Activated T-cell treated with anti-CD3 and anti-CD28 coated beads, Interleukin-2, amount 50 U/mL, for 4 hours (primary cell): ENCODE measurements at regions not wholly inside any gene's neighbourhood (a gene's known extent, or its start where the extent isn't known, plus 50 kb on each side); places are given as distances from the start of the nearest gene placed in this dataset.
"Not testable (repeated sequence)": the region's sequence is repeated elsewhere in the genome, so short reads cannot be mapped to it uniquely, and the experiment has no call there.

Source experiments
- ATAC-seq, 2 donors: fragments of 200-7000 bp; cut with Tn5 transposase; one replicate each; pipeline ENCODE4 v1.10.0; 2021
- DNase-seq: peaks from one replicate; pipeline ENCODE4 v3.0.0-alpha.2; 2020
- H3K27me3 Mint-ChIP-seq: one replicate; pipeline ENCODE4 v1.8.0; 2021; ENCODE audit warnings: low read depth, mixed read lengths
- H3K36me3 Mint-ChIP-seq: one replicate; pipeline ENCODE4 v1.8.0; 2022; ENCODE audit warnings: mixed read lengths; ENCODE audit not compliant: insufficient read depth
- H3K4me1 Mint-ChIP-seq: one replicate; pipeline ENCODE4 v1.8.0; 2021; ENCODE audit warnings: low read depth, mixed read lengths
- H3K4me3 Mint-ChIP-seq: one replicate; pipeline ENCODE4 v1.8.0; 2021; ENCODE audit warnings: mild to moderate bottlenecking, moderate library complexity, mixed read lengths
- H3K9me3 Mint-ChIP-seq: one replicate; pipeline ENCODE4 v1.8.0; 2021; ENCODE audit warnings: mixed read lengths

GRCh38 chr3:75295013-75295412 lies 369.1 kb upstream of the FRG2C start:
- Mint-ChIP-seq H3K27me3 (no peaks in the 10 kb centered on the region), H3K4me3 (no peak overlapping the region), H3K9me3 (peaks cover 5% of the 10 kb centered on the region), H3K36me3 (no peaks in the 10 kb centered on the region), H3K4me1 (no peaks in the 10 kb centered on the region)
- DNase-seq (no peak), ATAC-seq (no peak)

GRCh38 chr3:75296858-75297257 lies 367.3 kb upstream of the FRG2C start:
- DNase-seq = no peak
- no peaks in the 10 kb centered on the region for H3K36me3 Mint-ChIP-seq
- no peak overlapping the region for H3K4me3 Mint-ChIP-seq
- peaks cover 5% of the 10 kb centered on the region for H3K9me3 Mint-ChIP-seq
- no peaks in the 10 kb centered on the region for H3K27me3 Mint-ChIP-seq
- H3K4me1 Mint-ChIP-seq = no peaks in the 10 kb centered on the region
- no peak for ATAC-seq

- no peak overlapping the region for H3K4me3 Mint-ChIP-seq
- DNase-seq (no peak), ATAC-seq (no peak)
- H3K36me3 Mint-ChIP-seq = no peaks in the 10 kb centered on the region
- H3K27me3 Mint-ChIP-seq = no peaks in the 10 kb centered on the region
- H3K9me3 Mint-ChIP-seq = peaks cover 5% of the 10 kb centered on the region
- H3K4me1 Mint-ChIP-seq = no peaks in the 10 kb centered on the region
These were observed 363.5 kb upstream of the FRG2C start for GRCh38 chr3:75300606-75301005.

DNA sequence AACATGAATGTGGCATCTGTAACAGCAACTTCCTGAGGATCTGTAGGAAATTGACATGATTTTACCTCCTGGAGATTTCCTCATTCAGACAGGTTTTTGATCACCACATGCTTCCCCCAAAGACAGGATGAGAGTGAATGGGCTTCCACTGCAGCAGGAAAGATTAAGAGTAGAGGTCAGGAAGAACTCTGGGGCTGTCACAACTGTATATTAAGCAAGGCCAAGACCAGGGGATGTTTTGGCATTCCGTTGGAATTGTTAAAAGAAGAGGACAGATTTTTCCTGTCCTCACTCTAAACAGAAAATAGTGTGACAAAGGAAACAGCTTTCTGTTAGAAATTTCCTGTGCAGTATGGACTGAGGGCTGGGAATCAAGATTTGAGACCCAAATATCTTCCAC lies 363.1 kb upstream of the FRG2C start:
- DNase-seq, H3K4me3 Mint-ChIP-seq, H3K36me3 Mint-ChIP-seq, ATAC-seq, H3K9me3 Mint-ChIP-seq, H3K4me1 Mint-ChIP-seq, H3K27me3 Mint-ChIP-seq: not testable (repeated sequence)

DNA sequence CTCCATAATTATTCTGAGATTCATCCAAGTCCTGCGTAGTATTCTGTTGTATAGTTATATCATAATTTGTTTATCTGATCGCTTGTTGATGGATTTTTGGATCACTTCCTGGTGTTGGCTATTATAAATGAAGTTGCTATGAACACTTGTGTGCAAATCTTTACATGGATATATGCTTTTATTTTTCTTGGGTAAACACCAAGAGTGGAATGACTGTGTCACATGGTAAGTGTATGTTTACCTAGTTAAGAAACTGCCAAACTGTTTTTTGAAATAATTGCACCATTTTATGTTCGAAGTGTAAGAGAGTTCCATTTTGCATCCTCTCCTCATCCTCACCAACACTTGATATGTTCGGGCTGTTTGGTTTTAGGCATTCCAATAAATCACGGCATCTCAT lies 360.4 kb upstream of the FRG2C start:
- Mint-ChIP-seq H3K27me3 (peaks cover 5% of the 10 kb centered on the region), H3K4me3 (no peak overlapping the region), H3K4me1 (no peaks in the 10 kb centered on the region), H3K9me3 (peaks cover under 1% of the 10 kb centered on the region), H3K36me3 (no peaks in the 10 kb centered on the region)
- ATAC-seq (no peak), DNase-seq (no peak)

GRCh38 chr3:75305901-75306300 lies 358.2 kb upstream of the FRG2C start:
- Mint-ChIP-seq H3K4me3 (no peak overlapping the region), H3K27me3 (peaks cover 6% of the 10 kb centered on the region), H3K4me1 (no peaks in the 10 kb centered on the region), H3K9me3 (no peaks in the 10 kb centered on the region), H3K36me3 (no peaks in the 10 kb centered on the region)
- DNase-seq (no peak), ATAC-seq (no peak)

DNA sequence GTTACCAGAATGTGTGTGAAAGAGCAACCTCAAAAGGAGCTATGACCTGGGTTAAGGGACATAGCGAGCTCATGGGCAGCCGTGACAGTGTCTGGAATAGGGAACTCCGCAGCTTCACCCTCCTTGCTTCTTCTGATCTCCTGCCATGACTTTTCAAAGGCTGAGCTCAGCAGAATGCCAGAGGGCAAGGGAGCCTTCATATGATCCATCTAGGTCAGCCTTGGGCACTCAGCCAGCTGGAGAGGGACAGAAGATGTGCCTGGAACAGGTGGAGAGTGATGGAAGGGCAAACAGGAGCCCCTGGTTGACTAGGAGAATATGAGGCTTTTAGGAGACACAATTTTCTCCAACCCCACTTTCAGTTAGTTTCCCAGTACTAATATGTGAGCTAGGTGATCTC lies 352.8 kb upstream of the FRG2C start:
- H3K27me3 Mint-ChIP-seq, H3K9me3 Mint-ChIP-seq, H3K4me1 Mint-ChIP-seq, DNase-seq, H3K36me3 Mint-ChIP-seq, ATAC-seq, H3K4me3 Mint-ChIP-seq: not testable (repeated sequence)

GRCh38 chr3:75312469-75312868 lies 351.7 kb upstream of the FRG2C start:
- H3K4me3 Mint-ChIP-seq, H3K36me3 Mint-ChIP-seq, H3K27me3 Mint-ChIP-seq, H3K9me3 Mint-ChIP-seq, DNase-seq, H3K4me1 Mint-ChIP-seq, ATAC-seq: not testable (repeated sequence)

DNA sequence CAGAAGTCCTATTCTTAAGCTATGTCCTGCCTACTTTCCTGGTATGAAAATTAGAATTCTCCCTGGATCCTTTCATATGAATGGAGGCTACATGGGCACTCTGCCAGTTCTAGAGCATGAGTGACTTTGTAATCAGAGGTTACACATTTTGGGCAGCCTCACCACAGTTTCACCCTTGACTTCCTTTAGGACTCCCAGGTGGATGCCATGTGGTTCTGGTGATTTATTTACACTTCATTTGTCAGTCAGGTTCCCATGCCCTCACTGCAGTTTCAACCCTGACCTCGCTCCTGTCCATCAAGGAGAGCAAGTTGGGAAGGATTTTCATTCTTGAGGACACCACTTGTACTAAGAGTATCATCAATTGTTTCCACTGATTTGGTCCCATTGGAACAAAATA lies 344.4 kb upstream of the FRG2C start:
- not testable (repeated sequence) for H3K4me1 Mint-ChIP-seq, H3K9me3 Mint-ChIP-seq, H3K36me3 Mint-ChIP-seq, H3K4me3 Mint-ChIP-seq, DNase-seq, ATAC-seq, H3K27me3 Mint-ChIP-seq

- Mint-ChIP-seq H3K27me3 (no peaks in the 10 kb centered on the region), H3K9me3 (no peaks in the 10 kb centered on the region), H3K36me3 (no peaks in the 10 kb centered on the region), H3K4me3 (no peak overlapping the region), H3K4me1 (no peaks in the 10 kb centered on the region)
- ATAC-seq (no peak), DNase-seq (no peak)
These were observed 343.8 kb upstream of the FRG2C start for GRCh38 chr3:75320369-75320768.

DNA sequence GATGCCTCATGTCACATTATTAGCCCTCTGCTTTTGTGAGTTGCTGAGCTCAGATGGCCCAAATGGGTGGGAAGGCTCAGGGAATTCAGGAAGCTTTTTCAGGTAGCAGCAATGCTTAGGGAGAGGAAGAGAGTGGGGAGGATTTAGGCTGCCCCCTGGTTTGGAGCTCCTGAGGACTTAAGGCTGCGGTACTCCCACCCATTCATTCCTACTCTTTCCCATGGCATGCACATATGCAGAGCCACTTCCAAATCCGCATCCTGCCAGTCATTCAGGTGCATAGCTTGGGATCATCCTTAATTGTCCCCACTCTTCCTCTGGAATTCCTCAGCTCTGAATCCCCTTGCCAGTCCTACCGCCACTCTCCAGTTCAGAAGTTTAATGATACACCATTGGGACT lies 343.1 kb upstream of the FRG2C start:
- Mint-ChIP-seq H3K4me3 (no peak overlapping the region), H3K27me3 (no peaks in the 10 kb centered on the region), H3K4me1 (no peaks in the 10 kb centered on the region), H3K36me3 (no peaks in the 10 kb centered on the region), H3K9me3 (no peaks in the 10 kb centered on the region)
- DNase-seq (no peak), ATAC-seq (no peak)

DNA sequence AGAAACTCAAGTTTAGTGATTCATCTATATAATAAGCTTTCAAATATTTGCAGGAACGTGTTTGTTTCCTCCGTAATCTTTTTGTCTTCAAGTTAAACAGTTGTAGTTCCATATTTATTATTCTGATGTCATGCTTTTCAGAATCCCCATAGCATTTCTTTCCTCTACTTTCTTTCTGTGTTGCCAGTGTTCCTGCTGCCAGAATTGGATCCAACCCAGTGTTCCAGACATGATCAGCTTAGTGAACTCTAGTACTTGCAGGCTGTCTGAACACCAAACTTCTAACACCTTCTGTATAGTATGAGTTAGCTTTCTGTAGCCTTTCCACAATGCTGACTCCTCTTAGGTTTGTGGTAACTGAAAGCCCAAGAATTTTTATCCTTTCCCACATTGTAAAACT lies 340.2 kb upstream of the FRG2C start:
- not testable (repeated sequence) for H3K4me3 Mint-ChIP-seq, DNase-seq, H3K27me3 Mint-ChIP-seq, H3K36me3 Mint-ChIP-seq, H3K9me3 Mint-ChIP-seq, H3K4me1 Mint-ChIP-seq, ATAC-seq

DNA sequence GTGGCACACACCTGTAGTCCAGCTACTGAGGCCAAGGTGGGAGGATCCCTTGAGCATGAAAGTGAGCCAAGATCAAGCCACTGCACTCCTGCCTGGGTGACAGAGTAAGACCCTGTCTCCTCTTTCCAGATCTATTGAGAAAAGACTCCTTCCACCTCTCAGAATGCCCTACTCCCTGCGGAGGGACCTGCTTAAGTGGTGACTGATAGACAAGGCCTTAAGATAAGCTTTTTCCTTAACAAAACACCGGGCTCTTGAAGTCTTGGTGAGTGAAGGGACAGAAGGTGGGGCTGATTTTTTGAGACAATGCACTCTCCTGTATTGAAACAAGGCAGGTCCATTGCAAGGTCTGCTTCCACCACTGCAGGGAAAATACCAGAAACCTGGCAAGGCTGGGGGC lies 338.4 kb upstream of the FRG2C start:
- Mint-ChIP-seq H3K9me3 (no peaks in the 10 kb centered on the region), H3K4me3 (no peak overlapping the region), H3K27me3 (peaks cover 13% of the 10 kb centered on the region), H3K4me1 (no peaks in the 10 kb centered on the region), H3K36me3 (no peaks in the 10 kb centered on the region)
- ATAC-seq (no peak), DNase-seq (no peak)

DNA sequence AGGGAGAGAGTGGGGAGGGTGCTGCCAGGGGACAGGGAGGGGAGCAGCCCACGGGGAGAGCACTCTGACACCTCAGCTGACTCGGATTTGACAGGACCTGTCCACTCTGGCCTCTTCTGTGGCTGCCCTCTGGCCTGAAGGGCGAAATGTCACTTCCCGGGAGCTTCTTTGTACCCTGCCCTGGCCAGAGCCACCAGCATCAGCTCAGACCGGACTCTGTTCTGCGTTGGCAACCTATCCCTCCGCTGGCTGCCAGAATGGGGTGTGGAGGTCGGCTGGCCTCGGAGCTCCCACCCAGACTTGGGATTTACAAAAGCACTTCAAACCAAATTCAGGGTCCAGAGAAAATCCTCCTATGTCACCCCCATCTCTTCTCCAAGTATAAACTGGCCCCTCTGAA lies 336.7 kb upstream of the FRG2C start:
- DNase-seq (no peak), ATAC-seq (no peak)
- Mint-ChIP-seq H3K27me3 (peaks cover 13% of the 10 kb centered on the region), H3K4me1 (no peaks in the 10 kb centered on the region), H3K36me3 (no peaks in the 10 kb centered on the region), H3K9me3 (no peaks in the 10 kb centered on the region), H3K4me3 (no peak overlapping the region)

- DNase-seq (no peak), ATAC-seq (no peak)
- no peaks in the 10 kb centered on the region for H3K4me1 Mint-ChIP-seq
- H3K4me3 Mint-ChIP-seq = no peak overlapping the region
- H3K36me3 Mint-ChIP-seq = no peaks in the 10 kb centered on the region
- no peaks in the 10 kb centered on the region for H3K9me3 Mint-ChIP-seq
- peaks cover 13% of the 10 kb centered on the region for H3K27me3 Mint-ChIP-seq
These were observed 334.5 kb upstream of the FRG2C start for GRCh38 chr3:75329476-75330097.

- not testable (repeated sequence) for H3K4me1 Mint-ChIP-seq, DNase-seq, ATAC-seq, H3K36me3 Mint-ChIP-seq, H3K4me3 Mint-ChIP-seq, H3K9me3 Mint-ChIP-seq
- H3K27me3 Mint-ChIP-seq = peaks cover 13% of the 10 kb centered on the region
These were observed 333.7 kb upstream of the FRG2C start for GRCh38 chr3:75330446-75330845.
